Fibroblast of lung (primary cell): ENCODE measurements at regions not wholly inside any gene's neighbourhood (a gene's known extent, or its start where the extent isn't known, plus 50 kb on each side); places are given as distances from the start of the nearest gene placed in this dataset.

Experiments used
- DNase-seq, 2 donors: peaks; one replicate each; pipeline versions ENCODE4 v3.0.0 to v3.0.0-alpha.2; 2010; ENCODE audit warnings: low read depth in 2 of 2
- H2AFZ ChIP-seq: 2 replicates; pipeline ENCODE4 v1.5.1; 2012; ENCODE audit warnings: low read length, control low read depth, inconsistent platforms
- H3K27ac ChIP-seq: 2 replicates; pipeline ENCODE4 v1.5.1; 2011; ENCODE audit warnings: low read length, control low read depth; ENCODE audit not compliant: insufficient read depth
- H3K27me3 ChIP-seq: 2 replicates; pipeline ENCODE4 v1.5.1; 2011; ENCODE audit warnings: mild to moderate bottlenecking, low read length; ENCODE audit not compliant: control insufficient read depth, insufficient read depth
- H3K36me3 ChIP-seq: 2 replicates; pipeline ENCODE4 v1.5.1; 2011; ENCODE audit warnings: low read length; ENCODE audit not compliant: control insufficient read depth, insufficient read depth
- H3K4me1 ChIP-seq: 2 replicates; pipeline ENCODE4 v1.5.1; 2011; ENCODE audit warnings: low read length; ENCODE audit not compliant: control insufficient read depth, insufficient read depth; ENCODE audit errors: extremely low read depth
- H3K4me2 ChIP-seq: 2 replicates; pipeline ENCODE4 v1.5.1; 2011; ENCODE audit warnings: low read length, control low read depth; ENCODE audit not compliant: insufficient read depth; ENCODE audit errors: extremely low read depth
- H3K4me3 ChIP-seq, 4 experiments: fragments of 200-600 bp in 1 of 4; sonication (generic) in 1 of 4; replicated peaks in 1 of 4; 2 replicates each; pipeline ENCODE4 v1.5.1; 2011 to 2016; ENCODE audit warnings: low read length in 4 of 4, low read depth in 3 of 4, mild to moderate bottlenecking in 3 of 4, control low read depth in 2 of 4, inconsistent platforms in 1 of 4, mixed read lengths in 1 of 4; ENCODE audit not compliant: insufficient read depth in 1 of 4; ENCODE audit errors: control extremely low read depth in 1 of 4
- H3K79me2 ChIP-seq: 2 replicates; pipeline ENCODE4 v1.5.1; 2012; ENCODE audit warnings: mild to moderate bottlenecking, low read length, inconsistent platforms; ENCODE audit not compliant: control insufficient read depth, insufficient read depth
- H3K9ac ChIP-seq: 2 replicates; pipeline ENCODE4 v1.5.1; 2011; ENCODE audit warnings: mild to moderate bottlenecking, low read length, control low read depth; ENCODE audit not compliant: insufficient read depth
- H3K9me3 ChIP-seq: 2 replicates; pipeline ENCODE4 v1.5.1; 2012; ENCODE audit warnings: low read depth, low read length; ENCODE audit not compliant: control insufficient read depth, insufficient read depth
- H4K20me1 ChIP-seq: 2 replicates; pipeline ENCODE4 v1.5.1; 2011; ENCODE audit warnings: low read length; ENCODE audit not compliant: control insufficient read depth, insufficient read depth; ENCODE audit errors: extremely low read depth
- CTCF ChIP-seq, 2 donors: IDR thresholded peaks in 1 of 2; conservative IDR thresholded peaks in 1 of 2; 1 replicate in 1 of 2; 2 replicates in 1 of 2; pipeline ENCODE4 v1.5.1; 2011 to 2012; ENCODE audit warnings: low read length in 2 of 2, control low read depth in 1 of 2, inconsistent platforms in 1 of 2, low read depth in 1 of 2, mild to moderate bottlenecking in 1 of 2
- EZH2 ChIP-seq: IDR thresholded peaks from 2 replicates; pipeline ENCODE4 v1.5.1; 2012; ENCODE audit warnings: low read length, control low read depth, mild to moderate bottlenecking; ENCODE audit errors: missing control alignments

GRCh38 chr1:188433425-188433824 is 1604.7 kb downstream of the PLA2G4A start:
- Histone ChIP-seq H3K36me3 (no peaks in the 10 kb centered on the region), H3K4me2 (no peak overlapping the region), H3K4me1 (no peaks in the 10 kb centered on the region), H3K4me3 (no peak overlapping the region), H2AFZ (no peak overlapping the region), H3K79me2 (no peaks in the 10 kb centered on the region), H3K9me3 (no peaks in the 10 kb centered on the region), H4K20me1 (no peaks in the 10 kb centered on the region), H3K27ac (no peak overlapping the region), H3K27me3 (no peaks in the 10 kb centered on the region), H3K9ac (no peak overlapping the region)
- no peak for TF ChIP-seq CTCF (conservative IDR thresholded peaks at IDR 0.05 in 1 of 2, IDR thresholded peaks at IDR 0.05 in 1 of 2; ENCODE audit: low read depth in 1 of 2, low read length in 2 of 2)
- TF ChIP-seq EZH2 = no peak
- peak; percentile 58 to 74 for DNase-seq

GRCh38 chr1:188444526-188444925 is 1615.8 kb downstream of the PLA2G4A start:
- H3K36me3 ChIP-seq = no peaks in the 10 kb centered on the region
- H3K27ac ChIP-seq = no peak overlapping the region

GRCh38 chr1:188462837-188463236 is 1634.1 kb downstream of the PLA2G4A start:
- Histone ChIP-seq H3K27ac (no peak overlapping the region), H3K9me3 (no peaks in the 10 kb centered on the region), H4K20me1 (no peaks in the 10 kb centered on the region), H3K9ac (no peak overlapping the region), H3K36me3 (no peaks in the 10 kb centered on the region), H2AFZ (no peak overlapping the region), H3K4me2 (no peak overlapping the region), H3K79me2 (no peaks in the 10 kb centered on the region), H3K4me1 (no peaks in the 10 kb centered on the region), H3K4me3 (no peak overlapping the region), H3K27me3 (no peaks in the 10 kb centered on the region)
- TF ChIP-seq CTCF (conservative IDR thresholded peaks at IDR 0.05 in 1 of 2, IDR thresholded peaks at IDR 0.05 in 1 of 2; ENCODE audit: low read depth in 1 of 2, low read length in 2 of 2) (no peak), EZH2 (no peak)
- DNase-seq = peak in 1 of 2 donors; percentile 24

More at GRCh38 chr1:188444526-188444925, 1615.8 kb downstream of the PLA2G4A start:
- H3K4me1 ChIP-seq = no peaks in the 10 kb centered on the region
- no peak overlapping the region for H3K4me2 ChIP-seq
- DNase-seq = no peak
- H4K20me1 ChIP-seq = no peaks in the 10 kb centered on the region
- H3K27me3 ChIP-seq = no peaks in the 10 kb centered on the region
- no peaks in the 10 kb centered on the region for H3K9me3 ChIP-seq
- H2AFZ ChIP-seq = no peak overlapping the region
- TF ChIP-seq EZH2 (no peak), CTCF (conservative IDR thresholded peaks at IDR 0.05 in 1 of 2, IDR thresholded peaks at IDR 0.05 in 1 of 2; ENCODE audit: low read depth in 1 of 2, low read length in 2 of 2) (no peak)
- H3K9ac ChIP-seq = no peak overlapping the region
- no peaks in the 10 kb centered on the region for H3K79me2 ChIP-seq
- H3K4me3 ChIP-seq = no peak overlapping the region
